PFSK-1 (cell line): ENCODE measurements at regions not wholly inside any gene's neighbourhood (a gene's known extent, or its start where the extent isn't known, plus 50 kb on each side); places are given as distances from the start of the nearest gene placed in this dataset.

Experiments used
- FOXP2 ChIP-seq: optimal IDR thresholded peaks from 2 replicates; pipeline ENCODE3; 2011; ENCODE audit warnings: borderline replicate concordance, control low read depth, inconsistent platforms; ENCODE audit not compliant: insufficient read depth; ENCODE audit errors: extremely low read length, extremely low read depth
- POLR2AphosphoS5 ChIP-seq: IDR thresholded peaks from 2 replicates; pipeline ENCODE4 v1.6.1; 2012; ENCODE audit warnings: low read depth, mild to moderate bottlenecking, control low read depth, low read length, moderate library complexity
- REST ChIP-seq, 2 experiments: IDR thresholded peaks; 2 replicates each; pipeline versions ENCODE4 v1.6.1 to v1.8.0; 2011 to 2012; ENCODE audit warnings: low read depth in 2 of 2, low read length in 2 of 2, control low read depth in 1 of 2, inconsistent platforms in 1 of 2, mild to moderate bottlenecking in 1 of 2, moderate library complexity in 1 of 2; ENCODE audit not compliant: insufficient read depth in 1 of 2
- SIN3A ChIP-seq: IDR thresholded peaks from 2 replicates; pipeline ENCODE4 v1.6.1; 2012; ENCODE audit warnings: mild to moderate bottlenecking, low read length, moderate library complexity, borderline replicate concordance; ENCODE audit not compliant: insufficient read depth
- TAF1 ChIP-seq: IDR thresholded peaks from 2 replicates; pipeline ENCODE4 v1.6.1; 2012; ENCODE audit warnings: low read length, control low read depth, borderline replicate concordance; ENCODE audit not compliant: insufficient read depth

GRCh38 chr3:115232167-115232566 is 85.1 kb upstream of the ZBTB20 start:
- TF ChIP-seq POLR2AphosphoS5: no peak
- TF ChIP-seq SIN3A: no peak
- no peak for TF ChIP-seq TAF1
- no peak for TF ChIP-seq REST (IDR thresholded peaks at IDR 0.05; ENCODE audit: insufficient read depth in 1 of 2, low read depth in 2 of 2, low read length in 2 of 2)
- no peak for TF ChIP-seq FOXP2
